Mesendoderm (in vitro differentiated cells): ENCODE measurements at regions not wholly inside any gene's neighbourhood (a gene's known extent, or its start where the extent isn't known, plus 50 kb on each side); places are given as distances from the start of the nearest gene placed in this dataset.

Experiments used
- DNase-seq: peaks from one replicate; pipeline ENCODE4 v3.0.0; 2013
- H2AK5ac ChIP-seq: 2 replicates; pipeline ENCODE4 v1.6.1; 2013; ENCODE audit warnings: low read length, inconsistent platforms
- H2BK120ac ChIP-seq: 2 replicates; pipeline ENCODE4 v1.6.1; 2013; ENCODE audit warnings: low read depth, mild to moderate bottlenecking, low read length, moderate library complexity, mixed read lengths
- H2BK15ac ChIP-seq: replicated peaks from 2 replicates; pipeline ENCODE4 v1.6.1; 2013; ENCODE audit warnings: low read depth, mild to moderate bottlenecking, moderate library complexity
- H2BK5ac ChIP-seq: 2 replicates; pipeline ENCODE4 v1.6.1; 2013; ENCODE audit warnings: low read length, inconsistent platforms
- H3K18ac ChIP-seq: 2 replicates; pipeline ENCODE4 v1.6.1; 2013; ENCODE audit warnings: mild to moderate bottlenecking, low read length, mixed read lengths
- H3K23ac ChIP-seq: one replicate; pipeline ENCODE4 v1.6.1; 2013; ENCODE audit warnings: low read length
- H3K27ac ChIP-seq: 2 replicates; pipeline ENCODE4 v1.5.1; 2013; ENCODE audit warnings: low read depth, mild to moderate bottlenecking, inconsistent platforms, low read length, moderate library complexity
- H3K27me3 ChIP-seq: 2 replicates; pipeline ENCODE4 v1.6.1; 2013; ENCODE audit warnings: low read length, control low read depth, mild to moderate bottlenecking, inconsistent platforms; ENCODE audit not compliant: insufficient read depth, poor library complexity
- H3K36me3 ChIP-seq: 2 replicates; pipeline ENCODE4 v1.6.1; 2013; ENCODE audit warnings: low read length, inconsistent platforms; ENCODE audit not compliant: control insufficient read depth, insufficient read depth
- H3K4ac ChIP-seq: one replicate; pipeline ENCODE4 v1.6.1; 2013; ENCODE audit warnings: low read depth, mild to moderate bottlenecking, low read length, moderate library complexity
- H3K4me1 ChIP-seq: 2 replicates; pipeline ENCODE4 v1.6.1; 2013; ENCODE audit warnings: low read depth, low read length, inconsistent platforms; ENCODE audit not compliant: control insufficient read depth
- H3K4me2 ChIP-seq: 2 replicates; pipeline ENCODE4 v1.6.1; 2013; ENCODE audit warnings: low read length
- H3K4me3 ChIP-seq: 2 replicates; pipeline ENCODE4 v1.5.1; 2013; ENCODE audit warnings: mild to moderate bottlenecking, low read length
- H3K56ac ChIP-seq: one replicate; pipeline ENCODE4 v1.6.1; 2013; ENCODE audit warnings: low read length
- H3K79me1 ChIP-seq: 2 replicates; pipeline ENCODE4 v1.6.1; 2013; ENCODE audit warnings: low read length, inconsistent platforms
- H3K79me2 ChIP-seq: 2 replicates; pipeline ENCODE4 v1.6.1; 2013; ENCODE audit warnings: mild to moderate bottlenecking, low read length; ENCODE audit not compliant: control insufficient read depth, insufficient read depth
- H3K9ac ChIP-seq: 2 replicates; pipeline ENCODE4 v1.6.1; 2013; ENCODE audit warnings: low read length, inconsistent platforms
- H4K5ac ChIP-seq: one replicate; pipeline ENCODE4 v1.6.1; 2013; ENCODE audit warnings: low read length
- H4K8ac ChIP-seq: one replicate; pipeline ENCODE4 v1.6.1; 2013; ENCODE audit warnings: low read depth, mild to moderate bottlenecking, control low read depth, low read length, moderate library complexity
- WGBS: extraction: QIAGEN DNeasy Blood & Tissue Kit; methylation state at CpG from one replicate; pipeline ENCODE4 v1.1.7; 2013; ENCODE audit warnings: low lambda C conversion rate, missing lambda C conversion rate; ENCODE audit not compliant: insufficient coverage; ENCODE audit errors: extremely low coverage; 5-methylcytosine and 5-hydroxymethylcytosine counted together

DNA sequence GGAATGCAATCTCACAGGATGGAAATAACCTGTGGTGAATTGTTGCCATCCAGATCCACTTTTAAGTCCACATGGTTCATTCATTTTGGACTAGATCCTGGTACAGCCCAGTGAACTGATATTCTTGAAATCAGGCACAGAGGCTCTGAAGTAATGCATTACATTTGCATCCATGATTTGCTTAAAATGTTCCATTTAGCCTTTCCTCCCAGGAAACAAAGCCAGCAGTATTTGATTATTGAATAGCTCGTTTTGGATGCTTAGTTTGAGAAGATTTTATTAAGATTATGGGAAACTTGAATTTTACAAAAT, 995.8 kb upstream of the CDH2 start:
- no peak overlapping the region for H4K5ac ChIP-seq
- no peak overlapping the region for H4K8ac ChIP-seq
- no peak overlapping the region for H2BK15ac ChIP-seq
- no peak for DNase-seq
- no peak overlapping the region for H3K23ac ChIP-seq
- no peak overlapping the region for H3K56ac ChIP-seq
- H3K4me2 ChIP-seq: no peak overlapping the region
- H3K4ac ChIP-seq: no peak overlapping the region
- no peak overlapping the region for H3K9ac ChIP-seq
- no peaks in the 10 kb centered on the region for H3K79me1 ChIP-seq
- no peak overlapping the region for H3K18ac ChIP-seq
- WGBS: no CpG with 5 or more reads among the region's 1 CpG
- no peaks in the 10 kb centered on the region for H3K36me3 ChIP-seq
- H3K4me1 ChIP-seq: no peaks in the 10 kb centered on the region
- H2BK5ac ChIP-seq: no peak overlapping the region
- H3K4me3 ChIP-seq: no peak overlapping the region
- H3K27ac ChIP-seq: no peak overlapping the region
- no peaks in the 10 kb centered on the region for H3K79me2 ChIP-seq
- H3K27me3 ChIP-seq: no peaks in the 10 kb centered on the region
- H2BK120ac ChIP-seq: no peak overlapping the region
- no peak overlapping the region for H2AK5ac ChIP-seq

DNA sequence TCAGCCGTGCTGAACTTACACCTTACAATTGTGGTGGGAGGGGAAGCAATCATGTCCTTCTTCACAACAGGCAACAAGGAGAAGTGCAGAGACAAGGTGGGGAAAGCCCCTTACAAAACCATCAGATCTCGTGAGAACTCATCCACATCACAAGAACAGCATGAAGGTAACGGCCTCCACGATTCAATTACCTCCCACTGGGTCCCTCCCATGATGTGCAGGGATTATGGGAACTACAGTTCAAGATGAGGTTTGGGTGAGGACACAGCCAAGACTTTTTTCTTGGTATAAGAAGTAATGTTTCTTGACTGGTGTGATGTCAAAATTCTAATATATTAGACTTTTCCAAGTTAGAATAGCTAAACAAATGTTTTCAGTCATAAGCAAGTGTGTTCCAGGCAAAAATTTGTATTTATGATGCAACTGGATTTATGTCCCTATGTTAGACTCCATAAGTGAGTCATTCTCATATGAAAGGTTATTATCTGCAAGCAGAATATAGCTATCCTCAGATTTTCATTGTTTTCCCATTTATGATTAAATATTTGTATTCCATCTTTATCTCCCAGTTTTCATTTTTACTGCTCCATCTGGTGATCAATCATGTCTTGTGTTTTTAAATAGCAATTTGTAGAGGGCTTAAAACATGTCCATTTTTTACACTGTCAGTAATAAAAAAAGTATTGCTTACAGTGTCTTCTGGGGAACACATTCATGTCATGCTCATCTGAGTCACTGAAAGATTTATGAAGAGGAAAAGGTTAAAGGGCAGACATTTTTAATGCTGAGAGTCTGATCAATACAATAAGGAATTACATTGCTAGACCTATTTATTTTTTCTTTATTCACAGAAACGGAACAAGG, 995.2 kb upstream of the CDH2 start:
- H4K5ac ChIP-seq: no peak overlapping the region
- H2BK15ac ChIP-seq: no peak overlapping the region
- H3K4me1 ChIP-seq: no peaks in the 10 kb centered on the region
- no peaks in the 10 kb centered on the region for H3K36me3 ChIP-seq
- H3K27ac ChIP-seq: no peak overlapping the region
- H3K4me3 ChIP-seq: no peak overlapping the region
- H2BK120ac ChIP-seq: no peak overlapping the region
- H2BK5ac ChIP-seq: no peak overlapping the region
- H3K9ac ChIP-seq: no peak overlapping the region
- H3K4ac ChIP-seq: no peak overlapping the region
- no peak overlapping the region for H3K18ac ChIP-seq
- no peaks in the 10 kb centered on the region for H3K79me1 ChIP-seq
- no peaks in the 10 kb centered on the region for H3K79me2 ChIP-seq
- no peak overlapping the region for H3K23ac ChIP-seq
- no peak overlapping the region for H3K4me2 ChIP-seq
- no peak for DNase-seq
- H4K8ac ChIP-seq: no peak overlapping the region
- H3K56ac ChIP-seq: no peak overlapping the region
- no peak overlapping the region for H2AK5ac ChIP-seq
- no peaks in the 10 kb centered on the region for H3K27me3 ChIP-seq
- WGBS: no CpG with 5 or more reads among the region's 5 CpGs

- Histone ChIP-seq H2BK120ac (no peak overlapping the region), H3K27me3 (no peaks in the 10 kb centered on the region), H4K5ac (no peak overlapping the region), H3K9ac (no peak overlapping the region), H3K4me2 (no peak overlapping the region), H2BK15ac (no peak overlapping the region), H3K4me1 (no peaks in the 10 kb centered on the region), H3K4ac (no peak overlapping the region), H3K79me2 (no peaks in the 10 kb centered on the region), H3K4me3 (no peak overlapping the region), H3K36me3 (no peaks in the 10 kb centered on the region), H2AK5ac (no peak overlapping the region), H2BK5ac (no peak overlapping the region), H4K8ac (no peak overlapping the region), H3K56ac (no peak overlapping the region), H3K27ac (no peak overlapping the region), H3K23ac (no peak overlapping the region), H3K79me1 (no peaks in the 10 kb centered on the region), H3K18ac (no peak overlapping the region)
- DNase-seq: no peak
Measured at GRCh38 chr18:29169599-29169998, 992.7 kb upstream of the CDH2 start.

DNA sequence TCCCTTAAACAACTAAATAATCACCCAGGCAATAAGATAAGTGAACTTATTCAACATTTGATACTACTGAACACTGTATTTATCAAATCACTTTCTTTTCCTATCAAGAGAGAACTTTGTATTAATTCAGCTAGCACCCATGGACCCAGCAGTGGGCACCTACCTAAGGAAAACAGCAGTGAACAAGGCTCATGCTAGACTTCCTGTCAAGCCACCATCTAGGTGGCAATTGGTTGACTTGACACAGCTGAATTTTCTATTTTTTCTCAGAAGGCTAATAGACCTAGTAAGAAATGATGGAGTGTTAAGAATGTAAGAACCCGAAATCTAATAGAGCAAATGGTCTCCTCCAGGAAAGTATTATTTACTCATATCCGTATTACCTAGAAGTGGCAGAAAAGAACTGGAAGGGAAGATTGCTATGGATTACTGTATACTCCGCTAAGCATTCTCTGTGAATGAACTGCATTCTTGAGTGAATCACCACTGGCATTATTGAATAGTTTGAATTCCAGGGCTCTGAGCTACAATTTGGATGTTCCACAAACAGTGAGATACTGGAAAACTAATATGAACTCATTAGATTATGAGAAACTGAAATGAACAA, 988.2 kb upstream of the CDH2 start:
- Histone ChIP-seq H2BK5ac (no peak overlapping the region), H3K27ac (no peak overlapping the region), H3K79me2 (no peaks in the 10 kb centered on the region), H3K27me3 (no peaks in the 10 kb centered on the region), H3K4me1 (no peaks in the 10 kb centered on the region), H3K4me3 (no peak overlapping the region), H4K8ac (no peak overlapping the region), H2BK15ac (no peak overlapping the region), H4K5ac (no peak overlapping the region), H3K18ac (no peak overlapping the region), H3K4me2 (no peak overlapping the region), H3K23ac (no peak overlapping the region), H3K9ac (no peak overlapping the region), H2BK120ac (no peak overlapping the region), H3K36me3 (no peaks in the 10 kb centered on the region), H2AK5ac (no peak overlapping the region), H3K56ac (no peak overlapping the region), H3K4ac (no peak overlapping the region), H3K79me1 (no peaks in the 10 kb centered on the region)
- no CpG with 5 or more reads among the region's 3 CpGs for WGBS
- DNase-seq: peak; percentile 80

DNA sequence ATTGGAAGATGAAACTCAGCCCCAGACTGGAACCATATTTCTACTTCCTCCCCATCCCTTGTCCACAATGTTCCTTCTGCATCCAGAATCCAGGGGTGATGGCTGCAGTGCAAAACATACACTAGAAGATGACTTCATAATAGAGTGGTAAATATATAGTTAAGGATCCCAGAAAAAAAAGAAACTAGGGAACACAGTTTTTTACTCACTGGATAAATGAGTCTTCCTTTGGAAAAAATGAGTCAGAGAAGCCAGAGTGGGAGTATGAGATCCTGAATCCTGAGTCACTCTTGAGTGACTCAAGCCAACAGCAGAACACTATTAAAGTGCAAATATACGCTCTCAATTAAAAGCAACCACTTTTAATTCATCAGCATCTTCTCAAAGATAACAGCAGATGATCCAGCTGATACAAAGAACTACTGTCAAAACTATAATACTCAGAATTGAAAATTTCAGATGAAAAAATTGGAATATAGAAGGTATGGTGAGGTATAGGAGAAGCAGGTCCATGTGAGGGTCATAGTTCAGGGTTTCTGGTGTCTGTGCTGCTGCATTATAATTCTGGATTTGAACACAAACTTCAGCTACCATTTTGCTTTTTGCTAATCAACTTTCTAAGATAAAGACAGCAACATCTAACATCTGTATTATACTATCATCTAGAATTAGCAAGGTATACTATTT, 987.2 kb upstream of the CDH2 start:
- Histone ChIP-seq H3K27me3 (no peaks in the 10 kb centered on the region), H2BK120ac (no peak overlapping the region), H3K79me1 (no peaks in the 10 kb centered on the region), H4K8ac (no peak overlapping the region), H3K4ac (no peak overlapping the region), H2BK15ac (no peak overlapping the region), H3K27ac (no peak overlapping the region), H4K5ac (no peak overlapping the region), H3K9ac (no peak overlapping the region), H3K4me3 (no peak overlapping the region), H3K18ac (no peak overlapping the region), H3K36me3 (no peaks in the 10 kb centered on the region), H2AK5ac (no peak overlapping the region), H3K4me2 (no peak overlapping the region), H3K23ac (no peak overlapping the region), H3K79me2 (no peaks in the 10 kb centered on the region), H3K4me1 (no peaks in the 10 kb centered on the region), H2BK5ac (no peak overlapping the region), H3K56ac (no peak overlapping the region)
- DNase-seq: peak; percentile 79
- WGBS: no CpG with 5 or more reads among the region's 1 CpG
